ENCODE measurements at regions not wholly inside any gene's neighbourhood (a gene's known extent, or its start where the extent isn't known, plus 50 kb on each side); places are given as distances from the start of the nearest gene placed in this dataset.

DNA sequence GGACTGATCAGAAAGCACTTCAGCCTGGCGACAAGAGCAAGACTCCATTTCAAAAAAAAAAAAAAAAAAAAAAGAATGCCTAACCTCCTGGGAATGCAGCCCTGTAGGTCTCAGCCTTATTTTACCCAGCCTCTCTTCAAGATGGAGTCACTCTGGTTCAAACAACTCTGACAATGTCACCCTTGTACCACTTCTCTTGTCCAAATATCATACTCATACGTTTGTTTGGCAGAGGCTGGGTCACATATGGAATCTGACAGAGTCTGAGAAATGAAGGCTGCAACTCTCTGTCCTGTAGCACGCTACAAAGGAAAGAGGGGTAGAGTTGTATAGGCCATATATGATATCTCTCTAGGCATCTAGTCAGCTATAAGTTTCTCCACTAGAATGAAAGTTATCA lies 58.6 kb upstream of the GSAP start:
- TF ChIP-seq, protein P1, sequence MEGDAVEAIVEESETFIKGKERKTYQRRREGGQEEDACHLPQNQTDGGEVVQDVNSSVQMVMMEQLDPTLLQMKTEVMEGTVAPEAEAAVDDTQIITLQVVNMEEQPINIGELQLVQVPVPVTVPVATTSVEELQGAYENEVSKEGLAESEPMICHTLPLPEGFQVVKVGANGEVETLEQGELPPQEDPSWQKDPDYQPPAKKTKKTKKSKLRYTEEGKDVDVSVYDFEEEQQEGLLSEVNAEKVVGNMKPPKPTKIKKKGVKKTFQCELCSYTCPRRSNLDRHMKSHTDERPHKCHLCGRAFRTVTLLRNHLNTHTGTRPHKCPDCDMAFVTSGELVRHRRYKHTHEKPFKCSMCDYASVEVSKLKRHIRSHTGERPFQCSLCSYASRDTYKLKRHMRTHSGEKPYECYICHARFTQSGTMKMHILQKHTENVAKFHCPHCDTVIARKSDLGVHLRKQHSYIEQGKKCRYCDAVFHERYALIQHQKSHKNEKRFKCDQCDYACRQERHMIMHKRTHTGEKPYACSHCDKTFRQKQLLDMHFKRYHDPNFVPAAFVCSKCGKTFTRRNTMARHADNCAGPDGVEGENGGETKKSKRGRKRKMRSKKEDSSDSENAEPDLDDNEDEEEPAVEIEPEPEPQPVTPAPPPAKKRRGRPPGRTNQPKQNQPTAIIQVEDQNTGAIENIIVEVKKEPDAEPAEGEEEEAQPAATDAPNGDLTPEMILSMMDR (IDR thresholded peaks at IDR 0.05; ENCODE audit: low read depth, low read length, missing control alignments) = no peak
- DNase-seq (ENCODE audit: low read depth) = no peak
- H3K4me3 ChIP-seq (ENCODE audit: low read depth, low read length) = no peak overlapping the region

DNA sequence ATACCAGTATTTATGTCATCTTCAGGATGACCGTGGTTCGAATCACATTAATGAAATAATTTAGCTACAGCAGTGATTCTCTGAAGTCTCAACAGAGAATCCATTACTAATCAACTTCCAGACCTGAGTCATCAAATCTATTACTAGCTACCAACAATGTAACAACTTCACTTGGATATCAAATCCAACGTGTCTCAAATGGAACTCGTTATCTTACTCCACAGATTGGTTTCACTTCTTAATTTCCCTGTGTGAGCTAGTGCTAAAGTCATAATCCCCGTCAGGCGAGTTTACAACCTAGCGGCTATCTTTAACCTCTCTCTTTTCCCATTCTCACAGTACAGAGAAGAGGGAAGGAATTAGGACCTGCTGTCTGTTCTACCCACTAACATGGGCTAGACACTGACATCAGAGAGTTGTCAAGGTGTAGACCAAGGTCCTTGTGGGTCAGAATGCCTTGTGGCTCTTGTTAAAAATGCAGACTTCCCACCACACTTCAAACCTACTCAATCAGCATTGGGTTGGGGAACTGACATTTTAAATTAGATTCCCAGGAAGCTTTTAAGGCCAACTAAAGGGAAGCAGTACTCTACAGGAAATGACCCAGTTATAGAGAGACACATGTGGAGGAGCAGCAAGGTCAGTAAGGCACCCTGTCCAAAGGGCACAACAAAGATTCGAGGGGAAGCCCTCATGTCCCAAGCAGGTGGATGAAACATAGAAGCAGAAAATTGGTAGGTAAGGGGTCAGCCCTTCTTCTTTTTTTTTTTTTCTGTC lies 57.3 kb upstream of the GSAP start:
- H3K4me3 ChIP-seq (ENCODE audit: low read depth, low read length) = no peak overlapping the region
- TF ChIP-seq, protein P1 (IDR thresholded peaks at IDR 0.05; ENCODE audit: low read depth, low read length, missing control alignments) = no peak

DNA sequence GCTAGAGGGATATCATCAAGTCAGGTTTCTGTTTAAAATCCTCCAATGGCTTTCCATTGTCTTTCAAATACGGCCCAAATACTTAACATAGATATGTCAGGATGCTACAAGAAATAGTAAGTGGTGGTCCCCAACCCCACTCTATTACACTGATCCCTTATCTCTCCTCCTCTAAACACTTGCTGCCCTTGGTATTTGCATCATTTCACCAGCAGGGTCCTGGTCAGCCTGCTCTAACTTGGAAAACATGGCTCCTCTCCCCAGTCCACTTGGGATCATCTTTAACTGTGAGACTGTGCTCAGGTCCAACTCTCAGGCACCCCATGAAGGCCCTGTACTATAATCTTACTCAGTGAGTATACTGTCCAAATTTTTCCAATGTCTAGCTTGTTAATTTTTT lies 53.8 kb upstream of the GSAP start:
- DNase-seq (ENCODE audit: low read depth) = no peak
- H3K4me3 ChIP-seq (ENCODE audit: low read depth, low read length) = no peak overlapping the region
- TF ChIP-seq, protein P1 (IDR thresholded peaks at IDR 0.05; ENCODE audit: low read depth, low read length, missing control alignments) = no peak

More for the DNA sequence above, 57.3 kb upstream of the GSAP start:
- DNase-seq (ENCODE audit: low read depth) = no peak

DNA sequence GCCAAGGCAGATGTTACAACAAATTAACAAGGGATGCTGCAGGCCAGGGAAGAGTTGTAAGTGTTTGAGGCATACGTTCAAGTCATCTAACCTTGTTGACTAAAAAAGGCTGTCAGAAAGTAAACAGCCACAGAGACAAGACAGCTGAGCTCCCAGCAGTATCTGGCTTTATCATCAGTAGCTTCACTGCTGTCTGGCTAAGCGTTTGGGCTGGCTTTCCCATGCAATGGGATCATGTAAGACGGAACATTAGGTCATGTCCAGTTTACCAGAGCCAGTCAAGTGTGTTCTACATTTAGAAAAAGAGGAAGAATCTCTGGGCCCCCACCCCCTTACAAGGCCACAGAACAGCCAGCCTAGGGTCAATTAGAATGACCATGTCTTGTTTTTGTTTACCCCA lies 51.3 kb upstream of the GSAP start:
- H3K4me3 ChIP-seq (ENCODE audit: low read depth, low read length) = no peak overlapping the region
- TF ChIP-seq, protein P1 (IDR thresholded peaks at IDR 0.05; ENCODE audit: low read depth, low read length, missing control alignments) = no peak
- no peak for DNase-seq (ENCODE audit: low read depth)

DNA sequence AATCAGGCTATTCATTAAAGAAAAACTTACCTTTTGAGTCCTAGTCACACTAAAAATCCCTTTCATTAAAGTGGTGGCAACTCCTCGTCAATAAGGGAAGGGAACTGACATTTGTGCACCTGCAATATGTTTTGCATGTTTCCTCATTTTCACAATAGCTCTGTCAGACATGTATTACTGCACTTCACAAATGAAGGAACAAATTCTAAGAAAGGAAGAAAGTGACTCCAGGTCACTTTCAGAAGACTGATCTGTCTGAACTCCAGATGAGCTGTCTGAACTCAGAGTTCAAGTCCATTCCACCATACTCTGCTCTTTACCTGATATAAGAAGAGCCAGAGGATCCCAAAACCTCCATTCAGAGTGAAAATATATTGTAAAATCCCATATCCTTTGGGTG lies 50.3 kb upstream of the GSAP start:
- no peak overlapping the region for H3K4me3 ChIP-seq (ENCODE audit: low read depth, low read length)
- peak; percentile 30 for DNase-seq (ENCODE audit: low read depth)
- TF ChIP-seq, protein P1 (IDR thresholded peaks at IDR 0.05; ENCODE audit: low read depth, low read length, missing control alignments) = no peak
